Glutamatergic neuron (in vitro differentiated cells): ENCODE measurements at regions not wholly inside any gene's neighbourhood (a gene's known extent, or its start where the extent isn't known, plus 50 kb on each side); places are given as distances from the start of the nearest gene placed in this dataset.
"Not testable (repeated sequence)": the region's sequence is repeated elsewhere in the genome, so short reads cannot be mapped to it uniquely, and the experiment has no call there.

Experiments used
- DNase-seq: peaks from one replicate; pipeline ENCODE4 v3.0.0; 2022
- H3K27ac Mint-ChIP-seq: one replicate; pipeline ENCODE4 v1.8.0; 2020; ENCODE audit warnings: mild to moderate bottlenecking, mixed read lengths, inconsistent platforms; ENCODE audit not compliant: unreplicated experiment
- H3K27me3 Mint-ChIP-seq: one replicate; pipeline ENCODE4 v1.8.0; 2020; ENCODE audit warnings: mild to moderate bottlenecking, moderate library complexity, mixed read lengths, inconsistent platforms; ENCODE audit not compliant: unreplicated experiment
- H3K36me3 Mint-ChIP-seq: one replicate; pipeline ENCODE4 v1.8.0; 2020; ENCODE audit warnings: mild to moderate bottlenecking, mixed read lengths, inconsistent platforms; ENCODE audit not compliant: unreplicated experiment
- H3K4me1 Mint-ChIP-seq: one replicate; pipeline ENCODE4 v1.8.0; 2020; ENCODE audit warnings: mild to moderate bottlenecking, low read depth, mixed read lengths, inconsistent platforms; ENCODE audit not compliant: unreplicated experiment
- H3K4me3 Mint-ChIP-seq: one replicate; pipeline ENCODE4 v1.8.0; 2020; ENCODE audit warnings: mild to moderate bottlenecking, mixed read lengths, inconsistent platforms; ENCODE audit not compliant: unreplicated experiment
- H3K9me3 Mint-ChIP-seq: one replicate; pipeline ENCODE4 v1.8.0; 2020; ENCODE audit warnings: mild to moderate bottlenecking, moderate library complexity, mixed read lengths, inconsistent platforms; ENCODE audit not compliant: unreplicated experiment

DNA sequence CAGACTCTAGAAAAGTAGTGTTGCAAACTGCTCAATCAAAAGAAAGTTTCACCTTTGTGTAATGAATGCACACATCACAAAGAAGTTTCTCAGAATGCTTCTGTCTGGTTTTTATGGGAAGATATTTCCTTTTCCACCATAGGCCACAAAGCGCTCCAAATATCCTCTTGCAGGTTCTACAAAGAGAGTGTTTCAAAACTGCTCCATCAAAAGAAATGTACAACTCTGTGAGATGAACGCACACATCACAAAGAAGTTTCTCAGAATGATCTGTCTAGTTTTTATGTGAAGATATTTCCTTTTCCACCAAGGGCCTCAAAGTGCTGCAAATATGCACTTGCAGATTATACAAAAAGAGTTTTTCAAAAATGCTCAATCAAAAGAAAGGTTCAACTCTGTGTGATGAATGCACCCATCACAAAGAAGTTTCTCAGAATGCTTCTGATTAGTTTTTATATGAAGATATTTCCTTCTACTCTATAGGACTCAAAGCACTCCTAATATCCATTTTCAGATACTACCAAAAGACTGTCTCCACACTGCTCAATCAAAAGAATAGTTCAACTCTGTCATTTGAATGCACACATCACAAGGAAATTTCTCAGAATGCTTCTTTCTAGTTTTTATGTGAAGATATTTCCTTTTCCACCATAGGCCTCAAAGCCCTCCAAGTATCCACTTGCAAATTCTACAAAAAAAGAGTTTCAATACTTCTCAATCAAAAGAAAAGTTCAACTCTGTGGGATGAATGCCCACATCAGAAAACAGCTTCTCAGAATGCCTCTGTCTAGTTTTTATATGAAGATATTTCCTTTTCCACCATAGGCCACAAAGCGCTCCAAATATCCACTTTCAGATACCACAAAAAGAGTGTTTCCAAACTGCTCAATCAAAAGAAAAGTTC, 1371.9 kb upstream of the DEFB115 start:
- Mint-ChIP-seq H3K36me3 (peaks cover 13% of the 10 kb centered on the region), H3K9me3 (peaks cover 22% of the 10 kb centered on the region)
- not testable (repeated sequence) for DNase-seq, H3K27ac Mint-ChIP-seq, H3K4me1 Mint-ChIP-seq, H3K4me3 Mint-ChIP-seq, H3K27me3 Mint-ChIP-seq

DNA sequence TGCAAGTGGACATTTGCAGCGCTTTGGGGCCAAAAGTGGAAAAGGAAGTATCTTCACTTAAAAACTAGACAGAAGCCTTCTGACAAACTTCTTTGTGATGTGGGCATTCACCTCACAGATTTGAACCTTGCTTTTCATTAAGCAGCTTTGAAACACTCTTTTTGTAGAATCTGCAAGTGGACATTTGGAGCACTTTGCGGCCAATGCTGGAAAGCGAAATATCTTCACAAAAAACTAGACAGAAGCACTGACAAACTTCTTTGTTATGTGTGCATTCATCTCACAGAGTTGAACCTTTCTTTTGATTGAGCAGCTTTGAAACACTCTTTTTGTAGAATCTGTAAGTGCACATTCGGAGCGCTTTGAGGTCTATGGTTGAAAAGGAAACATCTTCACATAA, 1365.9 kb upstream of the DEFB115 start:
- H3K27ac Mint-ChIP-seq, H3K4me1 Mint-ChIP-seq, H3K36me3 Mint-ChIP-seq, H3K4me3 Mint-ChIP-seq, H3K27me3 Mint-ChIP-seq, DNase-seq, H3K9me3 Mint-ChIP-seq: not testable (repeated sequence)
